IPS-18c (cell line): ENCODE measurements at regions not wholly inside any gene's neighbourhood (a gene's known extent, or its start where the extent isn't known, plus 50 kb on each side); places are given as distances from the start of the nearest gene placed in this dataset.
"Not testable (repeated sequence)": the region's sequence is repeated elsewhere in the genome, so short reads cannot be mapped to it uniquely, and the experiment has no call there.

ENCODE experiments used
- H3K4me3 ChIP-seq: 2 replicates; pipeline ENCODE4 v1.7.0; 2013; ENCODE audit warnings: low read depth, mild to moderate bottlenecking, low read length, moderate library complexity; ENCODE audit not compliant: insufficient read depth
- H3K9me3 ChIP-seq: one replicate; pipeline ENCODE4 v1.6.1; 2013; ENCODE audit warnings: mild to moderate bottlenecking, low read length, moderate library complexity; ENCODE audit not compliant: control insufficient read depth, insufficient read depth

DNA sequence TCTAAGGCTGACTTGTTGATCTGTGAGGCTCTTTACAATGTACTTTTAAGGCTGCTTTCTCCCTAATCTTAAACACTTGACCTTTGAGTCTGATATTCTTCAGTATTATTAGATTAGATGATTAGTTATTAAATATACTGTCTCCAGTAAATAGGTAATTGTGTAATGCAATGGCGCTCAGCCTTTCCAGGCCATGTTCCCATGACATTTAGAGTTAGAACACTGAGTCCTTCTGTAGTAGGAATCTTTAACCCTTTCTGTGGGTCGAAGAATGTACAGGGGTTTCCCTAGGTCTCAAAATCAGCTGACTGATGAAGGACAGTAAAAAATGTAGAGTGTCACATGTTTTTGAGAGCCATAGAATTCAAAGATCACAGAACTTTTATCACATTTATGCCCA lies 104.4 kb downstream of the LMO4 start:
- not testable (repeated sequence) for H3K4me3 ChIP-seq, H3K9me3 ChIP-seq

- Histone ChIP-seq H3K4me3 (no peak overlapping the region), H3K9me3 (no peaks in the 10 kb centered on the region)
These were observed 106.8 kb downstream of the LMO4 start for GRCh38 chr1:87435484-87435883.

GRCh38 chr1:87436115-87436514 lies 107.4 kb downstream of the LMO4 start:
- not testable (repeated sequence) for H3K4me3 ChIP-seq, H3K9me3 ChIP-seq

- Histone ChIP-seq H3K9me3 (no peaks in the 10 kb centered on the region), H3K4me3 (no peak overlapping the region)
These were observed 107.9 kb downstream of the LMO4 start for GRCh38 chr1:87436534-87436933.

DNA sequence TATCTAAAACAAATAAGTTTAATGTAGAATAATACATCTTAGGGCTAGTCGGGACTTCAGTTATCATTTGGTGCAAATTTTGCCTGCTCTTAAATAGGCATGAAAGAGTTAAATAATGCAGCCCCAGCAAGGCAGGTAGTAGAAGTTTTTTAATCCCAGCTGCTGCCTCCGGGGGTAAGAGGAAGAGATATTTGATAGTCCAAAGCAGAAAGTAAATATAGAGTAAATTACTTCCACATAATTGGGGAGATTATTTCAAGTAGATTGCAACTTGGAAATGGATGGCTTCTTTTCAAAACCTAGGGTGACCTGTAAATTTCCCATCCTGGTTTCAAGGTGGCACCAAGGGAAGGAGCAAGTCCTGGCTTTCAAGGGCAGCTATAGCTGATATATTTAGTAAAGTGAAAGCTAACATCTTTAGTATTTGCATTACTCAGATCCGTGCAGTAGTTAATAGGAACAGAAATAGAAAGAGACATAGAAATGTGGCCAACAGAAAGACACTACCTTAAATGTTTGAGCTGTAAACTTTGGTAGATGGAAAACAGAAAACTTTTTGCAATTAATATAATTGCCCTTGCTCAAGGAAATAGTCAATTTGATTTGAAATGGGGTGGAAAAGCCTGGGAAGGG lies 109.1 kb downstream of the LMO4 start:
- Histone ChIP-seq H3K9me3 (no peaks in the 10 kb centered on the region), H3K4me3 (no peak overlapping the region)

GRCh38 chr1:87439821-87440220 lies 111.1 kb downstream of the LMO4 start:
- Histone ChIP-seq H3K4me3 (no peak overlapping the region), H3K9me3 (peaks cover 7% of the 10 kb centered on the region)

DNA sequence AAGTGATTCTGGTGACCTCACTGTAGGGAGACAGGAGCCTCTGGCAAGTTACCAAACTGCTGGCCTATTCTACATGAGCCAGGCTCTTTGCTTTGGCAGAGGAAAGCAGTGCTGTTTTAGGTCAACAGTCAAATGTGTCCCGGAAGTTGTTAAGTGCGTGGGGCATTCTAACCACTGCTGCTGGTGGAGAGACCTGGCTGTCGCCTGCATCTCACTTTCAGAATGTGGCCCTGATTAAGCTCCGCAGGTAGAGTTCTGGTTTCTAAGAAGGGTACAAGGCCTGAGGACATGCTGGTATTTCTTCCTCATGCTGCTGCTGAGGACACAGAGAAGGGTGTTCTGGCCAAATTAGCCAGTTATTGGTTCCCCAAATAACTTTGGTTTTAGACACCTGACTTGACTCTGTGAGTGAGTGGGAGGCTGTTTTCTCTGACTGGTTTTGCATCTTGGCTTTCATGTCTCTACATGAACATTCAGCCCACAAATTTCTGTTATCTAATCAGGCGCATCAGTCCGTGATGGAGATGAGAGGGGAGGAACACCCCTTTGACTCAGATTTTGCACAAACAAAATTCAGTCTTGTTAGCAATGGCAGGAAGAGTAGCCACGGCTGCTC lies 120.8 kb downstream of the LMO4 start:
- Histone ChIP-seq H3K9me3 (peaks cover 3% of the 10 kb centered on the region), H3K4me3 (no peak overlapping the region)

GRCh38 chr1:87450136-87450535 lies 121.5 kb downstream of the LMO4 start:
- Histone ChIP-seq H3K9me3 (no peaks in the 10 kb centered on the region), H3K4me3 (no peak overlapping the region)

- no peak overlapping the region for H3K4me3 ChIP-seq
- no peaks in the 10 kb centered on the region for H3K9me3 ChIP-seq
These were observed 122.0 kb downstream of the LMO4 start for GRCh38 chr1:87450615-87451209.

DNA sequence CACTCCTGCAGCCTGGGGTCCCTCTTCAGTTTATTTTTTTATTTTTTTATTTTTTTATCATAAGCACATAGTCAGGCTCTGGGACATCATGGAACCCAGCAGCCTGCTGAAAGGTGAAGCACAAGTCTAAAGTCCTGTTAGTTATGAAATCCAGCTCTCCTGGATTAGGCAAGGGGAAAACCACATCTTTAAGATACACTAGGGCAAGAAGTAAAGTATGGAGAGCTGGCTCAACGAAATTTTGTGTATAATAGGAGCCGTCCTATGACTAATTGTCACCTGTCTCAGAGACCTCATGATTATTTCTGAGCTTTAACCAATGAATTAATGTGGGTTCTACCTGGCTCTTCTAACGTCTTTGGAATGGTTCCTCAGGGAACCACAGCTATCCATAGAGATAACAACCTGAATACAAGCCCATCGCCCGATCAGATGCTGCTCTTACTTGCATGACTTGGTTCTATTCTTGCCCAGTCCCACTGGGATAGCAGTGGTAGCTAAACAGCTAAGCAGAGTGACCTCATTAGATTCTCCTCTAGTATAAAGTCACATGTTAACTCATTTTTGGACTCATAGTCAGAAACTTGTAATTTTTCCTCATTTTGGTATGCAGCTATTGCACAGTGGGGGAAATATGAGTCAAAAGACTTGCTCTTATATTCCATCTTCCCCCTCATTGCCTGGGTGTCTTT lies 122.7 kb downstream of the LMO4 start:
- H3K9me3 ChIP-seq = no peaks in the 10 kb centered on the region
- H3K4me3 ChIP-seq = no peak overlapping the region

GRCh38 chr1:87452648-87453047 lies 124.0 kb downstream of the LMO4 start:
- H3K4me3 ChIP-seq = no peak overlapping the region
- no peaks in the 10 kb centered on the region for H3K9me3 ChIP-seq

DNA sequence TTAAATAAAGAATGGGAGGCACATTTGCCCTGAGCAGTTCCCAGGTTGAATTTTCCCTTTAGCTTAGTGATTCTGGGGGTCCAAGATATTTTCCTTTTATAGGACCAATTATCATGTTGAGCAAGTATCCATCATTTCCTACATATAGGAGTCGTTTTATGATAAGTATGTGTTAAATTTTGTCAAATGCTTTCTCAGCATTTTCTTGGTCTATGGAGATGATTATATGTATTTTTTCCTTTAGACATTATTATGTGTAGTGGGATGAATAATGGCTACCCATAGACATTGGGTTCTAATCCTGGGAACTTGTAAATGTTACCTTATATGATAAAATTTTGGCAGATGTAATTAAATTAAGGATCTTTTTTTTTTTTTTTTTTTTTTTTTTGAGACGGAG lies 128.7 kb downstream of the LMO4 start:
- Histone ChIP-seq H3K4me3 (no peak overlapping the region), H3K9me3 (peaks cover 6% of the 10 kb centered on the region)

- Histone ChIP-seq H3K4me3 (no peak overlapping the region), H3K9me3 (peaks cover 4% of the 10 kb centered on the region)
These were observed 134.2 kb downstream of the LMO4 start for GRCh38 chr1:87462894-87463293.

GRCh38 chr1:87464022-87464490 lies 135.4 kb downstream of the LMO4 start:
- Histone ChIP-seq H3K9me3 (no peaks in the 10 kb centered on the region), H3K4me3 (no peak overlapping the region)

GRCh38 chr1:87466621-87467020 lies 137.9 kb downstream of the LMO4 start:
- Histone ChIP-seq H3K4me3 (no peak overlapping the region), H3K9me3 (no peaks in the 10 kb centered on the region)

DNA sequence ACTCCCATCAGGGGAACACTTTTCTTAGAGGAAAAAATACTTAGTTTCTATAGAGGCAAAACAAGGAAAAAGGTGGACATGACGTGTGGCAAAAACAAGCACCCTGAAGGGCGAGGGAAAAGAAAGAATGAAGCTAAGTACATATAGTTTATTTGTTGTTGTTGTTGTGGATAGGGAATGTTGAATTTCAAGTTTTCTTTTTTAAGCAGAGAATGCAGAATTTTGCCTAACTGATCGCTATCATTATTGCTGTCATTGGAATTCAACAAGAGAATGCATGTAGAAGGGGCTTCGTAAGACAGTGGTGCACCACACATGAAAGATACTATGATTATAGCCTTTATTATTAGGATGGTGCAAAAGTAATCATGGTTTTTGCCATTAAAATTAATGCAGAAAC lies 144.0 kb downstream of the LMO4 start:
- Histone ChIP-seq H3K4me3 (no peak overlapping the region), H3K9me3 (no peaks in the 10 kb centered on the region)

DNA sequence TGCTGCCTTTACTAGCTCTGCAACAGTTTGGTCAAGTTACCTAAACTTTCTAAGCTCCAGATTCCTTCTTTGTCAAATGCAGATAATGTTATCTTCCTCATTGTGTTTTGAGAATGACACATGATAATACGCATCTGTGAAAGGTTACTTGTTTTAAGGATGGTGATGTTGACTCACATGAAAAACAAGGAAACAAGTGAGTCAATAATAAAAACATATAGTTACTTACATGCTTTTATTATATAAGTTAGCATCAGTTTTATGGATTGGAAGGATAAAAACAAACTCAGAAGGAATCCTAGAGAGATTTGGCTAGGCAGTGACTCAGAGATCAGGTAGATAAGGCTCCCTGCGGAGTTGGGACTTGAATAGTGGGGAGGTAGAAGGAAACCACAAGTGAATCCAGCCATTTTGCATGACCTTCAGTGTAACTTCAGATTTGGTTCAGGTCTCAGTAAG lies 144.6 kb downstream of the LMO4 start:
- Histone ChIP-seq H3K4me3 (no peak overlapping the region), H3K9me3 (no peaks in the 10 kb centered on the region)

GRCh38 chr1:87474098-87474497 lies 145.4 kb downstream of the LMO4 start:
- Histone ChIP-seq H3K9me3 (no peaks in the 10 kb centered on the region), H3K4me3 (no peak overlapping the region)
